Type B pancreatic cell (in vitro differentiated cells): ENCODE measurements at regions not wholly inside any gene's neighbourhood (a gene's known extent, or its start where the extent isn't known, plus 50 kb on each side); places are given as distances from the start of the nearest gene placed in this dataset.

Experiments used
- DNase-seq: peaks from one replicate; pipeline ENCODE4 v3.0.0; 2021; ENCODE audit warnings: mixed read lengths; ENCODE audit not compliant: unreplicated experiment; ENCODE audit errors: extremely low spot score
- H3K27ac Mint-ChIP-seq: 2 replicates; pipeline ENCODE4 v1.8.0; 2021; ENCODE audit warnings: mild to moderate bottlenecking, mixed read lengths
- H3K27me3 Mint-ChIP-seq: 2 replicates; pipeline ENCODE4 v1.8.0; 2021; ENCODE audit warnings: mixed read lengths
- H3K36me3 Mint-ChIP-seq: 2 replicates; pipeline ENCODE4 v1.8.0; 2021; ENCODE audit warnings: mixed read lengths
- H3K4me1 Mint-ChIP-seq: one replicate; pipeline ENCODE4 v1.8.0; 2021; ENCODE audit warnings: mixed read lengths; ENCODE audit not compliant: unreplicated experiment
- H3K4me3 Mint-ChIP-seq: 2 replicates; pipeline ENCODE4 v1.8.0; 2021; ENCODE audit warnings: mild to moderate bottlenecking, mixed read lengths
- H3K9me3 Mint-ChIP-seq: 2 replicates; pipeline ENCODE4 v1.8.0; 2021; ENCODE audit warnings: mixed read lengths
- CTCF ChIP-seq: fragments of 200-600 bp; sonication (generic); conservative IDR thresholded peaks from 2 replicates; pipeline ENCODE4 v1.5.0; 2021; ENCODE audit warnings: antibody characterized with exemption, mild to moderate bottlenecking

DNA sequence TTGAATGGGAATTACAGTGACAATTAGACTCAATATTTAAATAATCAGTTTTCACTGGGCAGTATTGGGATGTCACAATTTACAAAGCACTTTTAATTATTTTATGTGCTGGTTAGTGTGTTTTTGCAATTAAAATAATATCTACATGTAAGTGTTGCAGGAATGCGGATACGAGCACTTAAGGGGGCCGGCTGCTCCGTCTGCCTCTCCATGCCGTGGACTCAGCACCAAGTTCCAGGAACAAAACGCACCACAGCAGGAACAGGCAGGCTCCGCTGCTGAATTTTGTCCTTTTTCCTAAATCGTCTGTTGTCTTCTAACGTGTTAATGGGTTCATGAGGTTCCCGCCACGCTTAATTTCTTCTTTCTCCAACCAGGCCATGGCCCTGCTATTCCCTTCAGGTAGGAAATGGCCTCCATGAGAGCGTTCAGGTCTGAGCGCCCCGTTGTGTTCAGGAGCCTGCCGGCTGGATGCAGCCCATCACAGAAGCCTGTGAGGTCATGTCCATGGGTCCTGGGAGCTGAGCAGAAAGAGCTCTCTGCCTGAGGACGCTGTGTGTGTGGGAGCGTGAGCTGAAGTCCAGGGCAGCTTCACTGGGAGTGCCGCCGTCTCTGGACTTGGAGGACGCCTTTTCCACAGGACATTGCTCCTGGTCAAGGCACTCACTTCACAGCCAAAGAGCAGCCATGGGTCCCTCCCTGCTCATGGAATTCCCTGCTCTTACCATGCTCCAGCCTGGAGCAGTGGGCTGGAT, 730.3 kb downstream of the BRD1 start:
- no peak for TF ChIP-seq CTCF
- DNase-seq = no peak
- Mint-ChIP-seq H3K4me1 (no peaks in the 10 kb centered on the region), H3K9me3 (no peaks in the 10 kb centered on the region), H3K4me3 (no peak overlapping the region), H3K27ac (no peak overlapping the region), H3K27me3 (peaks cover 7% of the 10 kb centered on the region), H3K36me3 (no peaks in the 10 kb centered on the region)

- Mint-ChIP-seq H3K27ac (no peak overlapping the region), H3K4me3 (no peak overlapping the region), H3K4me1 (no peaks in the 10 kb centered on the region), H3K27me3 (peaks cover 6% of the 10 kb centered on the region), H3K9me3 (no peaks in the 10 kb centered on the region), H3K36me3 (no peaks in the 10 kb centered on the region)
- no peak for DNase-seq
- no peak for TF ChIP-seq CTCF
Observed at GRCh38 chr22:49096476-49096875, 731.2 kb downstream of the BRD1 start.

- Mint-ChIP-seq H3K27me3 (peaks cover 9% of the 10 kb centered on the region), H3K4me3 (no peak overlapping the region), H3K9me3 (no peaks in the 10 kb centered on the region), H3K36me3 (no peaks in the 10 kb centered on the region), H3K4me1 (no peaks in the 10 kb centered on the region), H3K27ac (no peak overlapping the region)
- DNase-seq = no peak
- TF ChIP-seq CTCF = no peak
Observed at GRCh38 chr22:49095366-49095765, 732.3 kb downstream of the BRD1 start.

DNA sequence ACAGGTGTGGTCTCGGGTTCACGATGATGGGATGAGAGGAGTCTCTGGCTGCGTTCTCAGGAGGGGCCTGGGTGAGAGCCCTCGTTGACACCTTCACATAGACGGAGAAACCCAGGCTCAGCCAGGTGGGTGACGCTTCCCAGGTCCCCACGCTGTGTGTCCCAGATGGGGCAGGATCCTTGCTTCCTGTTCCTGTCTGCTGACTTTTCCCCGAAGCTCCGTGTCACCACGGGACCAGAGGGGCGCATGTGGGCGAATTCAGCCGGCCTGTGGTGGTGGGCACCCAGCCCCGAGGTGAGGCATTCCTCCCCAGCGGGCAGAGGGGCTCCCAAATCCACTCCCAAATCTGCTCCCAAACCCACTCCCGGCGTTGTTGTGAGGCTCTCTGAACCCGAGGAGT, 732.8 kb downstream of the BRD1 start:
- H3K4me3 Mint-ChIP-seq = no peak overlapping the region
- H3K4me1 Mint-ChIP-seq = no peaks in the 10 kb centered on the region
- no peaks in the 10 kb centered on the region for H3K36me3 Mint-ChIP-seq
- no peak for TF ChIP-seq CTCF
- no peak overlapping the region for H3K27ac Mint-ChIP-seq
- peaks cover 8% of the 10 kb centered on the region for H3K27me3 Mint-ChIP-seq
- DNase-seq = no peak
- H3K9me3 Mint-ChIP-seq = no peaks in the 10 kb centered on the region

DNA sequence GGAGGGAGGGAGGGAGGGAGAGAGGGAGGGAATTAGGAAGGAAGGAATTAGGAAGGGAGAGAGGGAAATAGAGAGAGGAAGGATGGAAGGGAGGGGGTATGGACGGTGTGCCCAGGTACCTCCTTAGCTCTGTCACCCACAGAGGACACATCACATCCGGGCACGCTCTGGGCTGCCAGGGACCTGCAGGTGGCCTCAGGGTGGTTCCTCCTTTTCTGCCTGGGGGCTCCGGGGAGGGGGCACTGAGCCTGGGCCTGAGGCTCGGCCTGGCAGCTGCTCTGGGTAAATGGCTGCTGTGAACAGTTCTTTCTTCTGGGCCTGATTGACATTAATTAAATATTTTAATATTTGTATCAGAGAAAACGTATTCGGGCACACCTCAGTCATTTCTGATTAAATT, 733.5 kb downstream of the BRD1 start:
- no peak for TF ChIP-seq CTCF
- no peak overlapping the region for H3K4me3 Mint-ChIP-seq
- no peaks in the 10 kb centered on the region for H3K4me1 Mint-ChIP-seq
- H3K27me3 Mint-ChIP-seq = peaks cover 8% of the 10 kb centered on the region
- no peak overlapping the region for H3K27ac Mint-ChIP-seq
- DNase-seq = no peak
- no peaks in the 10 kb centered on the region for H3K36me3 Mint-ChIP-seq
- H3K9me3 Mint-ChIP-seq = no peaks in the 10 kb centered on the region
